Breast epithelium (tissue), 4 donors: ENCODE measurements at regions not wholly inside any gene's neighbourhood (a gene's known extent, or its start where the extent isn't known, plus 50 kb on each side); places are given as distances from the start of the nearest gene placed in this dataset.

Experiments used
- DNase-seq, 2 donors: peaks; one replicate each; pipeline ENCODE4 v3.0.0-alpha.2; 2019; ENCODE audit warnings: low spot score in 2 of 2
- H3K27ac ChIP-seq, 2 donors: fragments of 200-600 bp; sonication (generic) in 1 of 2; one replicate each; pipeline ENCODE4 v1.5.1; 2016 to 2019; ENCODE audit warnings: mild to moderate bottlenecking in 1 of 2
- H3K27me3 ChIP-seq, 2 donors: fragments of 200-600 bp; sonication (generic) in 1 of 2; one replicate each; pipeline versions ENCODE4 v1.5.1 to v1.6.0; 2017 to 2019; ENCODE audit warnings: control low read depth in 1 of 2, mild to moderate bottlenecking in 1 of 2
- H3K36me3 ChIP-seq: fragments of 200-600 bp; one replicate; pipeline ENCODE4 v1.5.1; 2019
- H3K4me1 ChIP-seq, 2 donors: fragments of 200-600 bp; sonication (generic); one replicate each; pipeline ENCODE4 v1.5.1; 2016 to 2019; ENCODE audit warnings: control low read depth in 1 of 2
- H3K4me3 ChIP-seq, 3 donors: fragments of 200-600 bp; sonication (generic); 1 replicate in 2 of 3; 2 replicates in 1 of 3; pipeline ENCODE4 v1.5.1; 2016 to 2019; ENCODE audit warnings: mild to moderate bottlenecking in 3 of 3, moderate library complexity in 2 of 3
- H3K9me3 ChIP-seq, 2 donors: fragments of 200-600 bp; sonication (generic) in 1 of 2; one replicate each; pipeline ENCODE4 v1.5.1; 2016 to 2019; ENCODE audit warnings: control low read depth in 1 of 2
- CTCF ChIP-seq, 3 donors: fragments of 450-650 bp; IDR thresholded peaks; one replicate each; pipeline ENCODE4 v1.5.1; 2016 to 2017; ENCODE audit warnings: antibody characterized with exemption in 3 of 3, mild to moderate bottlenecking in 3 of 3, moderate library complexity in 3 of 3
- POLR2A ChIP-seq: fragments of 450-650 bp; IDR thresholded peaks from one replicate; pipeline ENCODE4 v1.6.1; 2016; ENCODE audit warnings: antibody characterized with exemption, mild to moderate bottlenecking, moderate library complexity
- POLR2AphosphoS5 ChIP-seq, 3 donors: sonication (generic); formaldehyde crosslinking; IDR thresholded peaks; one replicate each; pipeline ENCODE4 v1.6.1; 2017; ENCODE audit warnings: antibody characterized with exemption in 3 of 3
- intact Hi-C: fragments of 100-400 bp; cut with DNase I; formaldehyde crosslinking; loops from one replicate; pipeline ENCODE4 v1.15.1; 2023; ENCODE audit warnings: low total_unique reads

GRCh38 chr11:116314006-116314405, 458.8 kb downstream of the BUD13 start:
- Histone ChIP-seq H3K4me1 (no peaks in the 10 kb centered on the region), H3K4me3 (no peak overlapping the region)
- DNase-seq = no peak

GRCh38 chr11:116312570-116313391, 460.0 kb downstream of the BUD13 start:
- H3K27me3 ChIP-seq = no peaks in the 10 kb centered on the region
- intact Hi-C loops = no loop called here
- peak overlapping the region in 1 of 2 donors; percentile 3 for H3K27ac ChIP-seq
- DNase-seq = peak; percentile 62 to 81
- peak overlapping the region in 2 of 3 donors; percentile 1 to 38 for H3K4me3 ChIP-seq
- no peaks in the 10 kb centered on the region for H3K4me1 ChIP-seq
- H3K36me3 ChIP-seq = no peaks in the 10 kb centered on the region
- TF ChIP-seq POLR2AphosphoS5 (IDR thresholded peaks at IDR 0.05) = no peak
- no peak for TF ChIP-seq POLR2A
- TF ChIP-seq CTCF (IDR thresholded peaks at IDR 0.05) = no peak
- H3K9me3 ChIP-seq = no peaks in the 10 kb centered on the region

More at GRCh38 chr11:116314006-116314405, 458.8 kb downstream of the BUD13 start:
- H3K27ac ChIP-seq = no peak overlapping the region
- TF ChIP-seq POLR2A (no peak), POLR2AphosphoS5 (IDR thresholded peaks at IDR 0.05) (no peak), CTCF (IDR thresholded peaks at IDR 0.05) (no peak)
- no peaks in the 10 kb centered on the region for H3K36me3 ChIP-seq
- H3K9me3 ChIP-seq = no peaks in the 10 kb centered on the region
- no peaks in the 10 kb centered on the region for H3K27me3 ChIP-seq
- intact Hi-C loops = no loop called here

- Histone ChIP-seq H3K4me3 (no peak overlapping the region), H3K27me3 (no peaks in the 10 kb centered on the region), H3K4me1 (no peaks in the 10 kb centered on the region), H3K9me3 (no peaks in the 10 kb centered on the region), H3K36me3 (no peaks in the 10 kb centered on the region), H3K27ac (no peak overlapping the region)
- intact Hi-C loops = no loop called here
- TF ChIP-seq POLR2A (no peak), POLR2AphosphoS5 (IDR thresholded peaks at IDR 0.05) (no peak), CTCF (IDR thresholded peaks at IDR 0.05) (no peak)
- no peak for DNase-seq
Observed at GRCh38 chr11:116311206-116311605, 461.6 kb downstream of the BUD13 start.

DNA sequence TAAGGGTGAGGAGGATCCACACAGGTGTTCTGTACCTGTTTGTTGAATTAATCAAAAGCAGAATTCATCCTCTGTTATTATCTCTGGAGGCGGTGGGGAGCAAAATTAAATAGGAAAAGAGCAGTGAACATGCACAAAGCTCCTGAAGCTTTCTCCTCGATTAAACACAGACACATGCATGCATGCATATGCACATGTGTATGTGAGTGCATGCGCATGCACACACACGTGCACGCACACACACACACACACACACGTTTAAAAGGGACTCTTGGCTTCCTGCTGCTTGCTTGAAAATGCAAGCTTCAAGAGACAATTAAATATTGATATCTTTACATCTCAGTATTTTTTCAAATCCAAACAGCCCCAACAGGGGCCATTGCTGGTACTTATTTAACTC, 462.1 kb downstream of the BUD13 start:
- H3K27ac ChIP-seq = no peak overlapping the region
- intact Hi-C loops = no loop called here

GRCh38 chr11:116310226-116310625, 462.6 kb downstream of the BUD13 start:
- TF ChIP-seq POLR2AphosphoS5 (IDR thresholded peaks at IDR 0.05) (no peak), CTCF (IDR thresholded peaks at IDR 0.05) (no peak)
- H3K27ac ChIP-seq = no peak overlapping the region
- no peaks in the 10 kb centered on the region for H3K4me1 ChIP-seq
- H3K27me3 ChIP-seq = no peaks in the 10 kb centered on the region
- H3K4me3 ChIP-seq = no peak overlapping the region
- no peak for DNase-seq
- H3K36me3 ChIP-seq = no peaks in the 10 kb centered on the region
- intact Hi-C loops = no loop called here
- H3K9me3 ChIP-seq = no peaks in the 10 kb centered on the region

More for the DNA sequence above, 462.1 kb downstream of the BUD13 start:
- H3K4me3 ChIP-seq = no peak overlapping the region
- H3K9me3 ChIP-seq = no peaks in the 10 kb centered on the region
- DNase-seq = no peak
- no peaks in the 10 kb centered on the region for H3K36me3 ChIP-seq
- no peaks in the 10 kb centered on the region for H3K27me3 ChIP-seq
- no peaks in the 10 kb centered on the region for H3K4me1 ChIP-seq
- TF ChIP-seq POLR2A = no peak
